Neural progenitor cell (in vitro differentiated cells): ENCODE measurements at regions not wholly inside any gene's neighbourhood (a gene's known extent, or its start where the extent isn't known, plus 50 kb on each side); places are given as distances from the start of the nearest gene placed in this dataset.

Experiments used
- DNase-seq: peaks from one replicate; pipeline ENCODE4 v3.0.0-alpha.2; 2016; ENCODE audit warnings: low spot score
- H2AFZ ChIP-seq: fragments of 200-600 bp; sonication (generic); replicated peaks from 2 replicates; pipeline ENCODE4 v1.6.1; 2016; ENCODE audit warnings: antibody characterized with exemption
- H3F3A ChIP-seq: fragments of 200-600 bp; sonication (generic); 2 replicates; pipeline ENCODE4 v1.6.1; 2016; ENCODE audit warnings: antibody characterized with exemption, low read depth
- H3K27ac ChIP-seq: fragments of 200-600 bp; sonication (generic); 2 replicates; pipeline ENCODE4 v1.5.1; 2016; ENCODE audit warnings: mild to moderate bottlenecking
- H3K27me3 ChIP-seq: fragments of 200-600 bp; sonication (generic); 2 replicates; pipeline ENCODE4 v1.6.1; 2016; ENCODE audit warnings: mild to moderate bottlenecking, moderate library complexity
- H3K36me3 ChIP-seq: fragments of 200-600 bp; sonication (generic); 2 replicates; pipeline ENCODE4 v1.5.1; 2016
- H3K4me1 ChIP-seq: fragments of 200-600 bp; sonication (generic); 2 replicates; pipeline ENCODE4 v1.6.1; 2016; ENCODE audit warnings: mixed run types
- H3K4me2 ChIP-seq: fragments of 200-600 bp; sonication (generic); 2 replicates; pipeline ENCODE4 v1.6.1; 2016
- H3K4me3 ChIP-seq: fragments of 200-600 bp; sonication (generic); 2 replicates; pipeline ENCODE4 v1.5.1; 2016
- H3K79me2 ChIP-seq: fragments of 200-600 bp; sonication (generic); 2 replicates; pipeline ENCODE4 v1.6.1; 2016; ENCODE audit warnings: low read depth
- H3K9ac ChIP-seq: fragments of 200-600 bp; sonication (generic); 2 replicates; pipeline ENCODE4 v1.6.1; 2016
- H3K9me3 ChIP-seq: fragments of 200-600 bp; sonication (generic); 2 replicates; pipeline ENCODE4 v1.5.1; 2016; ENCODE audit warnings: low read depth
- H4K20me1 ChIP-seq: fragments of 200-600 bp; sonication (generic); 2 replicates; pipeline ENCODE4 v1.6.1; 2016; ENCODE audit warnings: low read depth
- H3K27ac Mint-ChIP-seq: 3 replicates; pipeline ENCODE4 v1.8.0; 2021; ENCODE audit warnings: mixed read lengths
- H3K27me3 Mint-ChIP-seq: 2 replicates; pipeline ENCODE4 v1.8.0; 2022; ENCODE audit warnings: low read depth, mild to moderate bottlenecking, inconsistent platforms, moderate library complexity, mixed read lengths; ENCODE audit not compliant: insufficient read depth
- H3K36me3 Mint-ChIP-seq: 3 replicates; pipeline ENCODE4 v1.8.0; 2021; ENCODE audit warnings: mixed read lengths
- H3K4me1 Mint-ChIP-seq: 3 replicates; pipeline ENCODE4 v1.8.0; 2021; ENCODE audit warnings: mixed read lengths
- H3K4me3 Mint-ChIP-seq: 3 replicates; pipeline ENCODE4 v1.8.0; 2021; ENCODE audit warnings: mild to moderate bottlenecking, moderate library complexity, mixed read lengths
- H3K9me3 Mint-ChIP-seq: 3 replicates; pipeline ENCODE4 v1.8.0; 2020; ENCODE audit warnings: mixed read lengths
- CTCF ChIP-seq: fragments of 200-600 bp; sonication (generic); IDR thresholded peaks from 2 replicates; pipeline ENCODE4 v1.5.1; 2017; ENCODE audit warnings: antibody characterized with exemption, mild to moderate bottlenecking
- EZH2 ChIP-seq: fragments of 200-600 bp; sonication (generic); IDR thresholded peaks from 2 replicates; pipeline ENCODE4 v1.6.1; 2017; ENCODE audit warnings: antibody characterized with exemption, mild to moderate bottlenecking, moderate library complexity
- EZH2phosphoT487 ChIP-seq: fragments of 200-600 bp; sonication (generic); IDR thresholded peaks from 2 replicates; pipeline ENCODE4 v1.6.1; 2017; ENCODE audit warnings: antibody characterized with exemption

- H3K9ac ChIP-seq = no peak overlapping the region
- H4K20me1 ChIP-seq = no peaks in the 10 kb centered on the region
- TF ChIP-seq CTCF = no peak
- TF ChIP-seq EZH2 = no peak
- TF ChIP-seq EZH2phosphoT487 = no peak
- H3K4me2 ChIP-seq = no peak overlapping the region
- no peak for DNase-seq
- no peaks in the 10 kb centered on the region for H3K27me3 ChIP-seq
- no peak overlapping the region for H3K27ac ChIP-seq
- H3K79me2 ChIP-seq = no peaks in the 10 kb centered on the region
- H3K4me1 Mint-ChIP-seq = peaks cover 16% of the 10 kb centered on the region
- H3K27me3 Mint-ChIP-seq = peaks cover 2% of the 10 kb centered on the region
- H3K9me3 ChIP-seq = no peaks in the 10 kb centered on the region
- H2AFZ ChIP-seq = no peak overlapping the region
- no peak overlapping the region for H3K27ac Mint-ChIP-seq
- no peak overlapping the region for H3K4me3 Mint-ChIP-seq
- H3F3A ChIP-seq = no peaks in the 10 kb centered on the region
- H3K4me3 ChIP-seq = no peak overlapping the region
- no peaks in the 10 kb centered on the region for H3K9me3 Mint-ChIP-seq
- H3K36me3 Mint-ChIP-seq = no peaks in the 10 kb centered on the region
- H3K36me3 ChIP-seq = no peaks in the 10 kb centered on the region
- no peaks in the 10 kb centered on the region for H3K4me1 ChIP-seq
Observed at GRCh38 chr10:80705899-80706298, 168.2 kb downstream of the SH2D4B start.

- Histone ChIP-seq H3K9me3 (no peaks in the 10 kb centered on the region), H3K9ac (no peak overlapping the region), H3F3A (no peaks in the 10 kb centered on the region), H3K27me3 (no peaks in the 10 kb centered on the region), H3K79me2 (no peaks in the 10 kb centered on the region), H3K4me1 (no peaks in the 10 kb centered on the region), H3K4me2 (no peak overlapping the region), H3K36me3 (no peaks in the 10 kb centered on the region), H3K4me3 (no peak overlapping the region), H3K27ac (no peak overlapping the region), H2AFZ (no peak overlapping the region), H4K20me1 (no peaks in the 10 kb centered on the region)
- H3K4me3 Mint-ChIP-seq = no peak overlapping the region
- H3K9me3 Mint-ChIP-seq = no peaks in the 10 kb centered on the region
- H3K4me1 Mint-ChIP-seq = peaks cover 12% of the 10 kb centered on the region
- H3K36me3 Mint-ChIP-seq = no peaks in the 10 kb centered on the region
- TF ChIP-seq CTCF = no peak
- no peak for TF ChIP-seq EZH2phosphoT487
- no peak for TF ChIP-seq EZH2
- H3K27me3 Mint-ChIP-seq = peaks cover 4% of the 10 kb centered on the region
- H3K27ac Mint-ChIP-seq = no peak overlapping the region
- DNase-seq = no peak
Observed at GRCh38 chr10:80708185-80708584, 170.5 kb downstream of the SH2D4B start.

GRCh38 chr10:80708808-80709207 lies 171.1 kb downstream of the SH2D4B start:
- no peaks in the 10 kb centered on the region for H3K4me1 ChIP-seq
- H3K36me3 ChIP-seq = no peaks in the 10 kb centered on the region
- H2AFZ ChIP-seq = no peak overlapping the region
- H3K27me3 Mint-ChIP-seq = peaks cover 4% of the 10 kb centered on the region
- no peak overlapping the region for H3K27ac Mint-ChIP-seq
- no peaks in the 10 kb centered on the region for H3K36me3 Mint-ChIP-seq
- H3K9me3 Mint-ChIP-seq = no peaks in the 10 kb centered on the region
- H3K27ac ChIP-seq = no peak overlapping the region
- no peaks in the 10 kb centered on the region for H3F3A ChIP-seq
- no peak for TF ChIP-seq EZH2
- no peak for TF ChIP-seq EZH2phosphoT487
- no peak for TF ChIP-seq CTCF
- no peak for DNase-seq
- no peak overlapping the region for H3K4me3 ChIP-seq
- H3K27me3 ChIP-seq = no peaks in the 10 kb centered on the region
- H3K4me2 ChIP-seq = no peak overlapping the region
- H3K79me2 ChIP-seq = no peaks in the 10 kb centered on the region
- peaks cover 6% of the 10 kb centered on the region for H3K4me1 Mint-ChIP-seq
- H3K9me3 ChIP-seq = no peaks in the 10 kb centered on the region
- H3K9ac ChIP-seq = no peak overlapping the region
- no peaks in the 10 kb centered on the region for H4K20me1 ChIP-seq
- no peak overlapping the region for H3K4me3 Mint-ChIP-seq
